ENCODE measurements at regions not wholly inside any gene's neighbourhood (a gene's known extent, or its start where the extent isn't known, plus 50 kb on each side); places are given as distances from the start of the nearest gene placed in this dataset.

DNA sequence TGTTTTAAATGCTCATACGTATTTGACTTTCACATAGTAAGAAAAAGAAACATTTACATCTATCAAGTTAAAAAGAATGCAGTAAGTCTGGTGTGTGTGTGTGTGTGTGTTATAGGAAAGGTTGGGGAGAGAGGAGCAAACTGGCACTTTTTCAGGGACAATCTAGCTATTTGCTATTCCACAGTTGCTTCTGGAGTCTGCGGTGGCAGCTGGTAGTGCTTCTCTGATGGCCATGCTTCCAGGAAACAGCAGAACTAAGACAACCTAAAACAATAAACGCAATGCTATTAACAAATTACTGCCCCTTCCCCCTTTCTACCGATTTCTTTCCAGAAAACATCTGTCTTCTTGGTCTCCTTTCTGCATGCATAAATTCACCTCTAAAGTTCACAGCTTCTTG lies 70.0 kb upstream of the CDH10 start:
- DNase-seq (ENCODE audit: low spot score): no peak

DNA sequence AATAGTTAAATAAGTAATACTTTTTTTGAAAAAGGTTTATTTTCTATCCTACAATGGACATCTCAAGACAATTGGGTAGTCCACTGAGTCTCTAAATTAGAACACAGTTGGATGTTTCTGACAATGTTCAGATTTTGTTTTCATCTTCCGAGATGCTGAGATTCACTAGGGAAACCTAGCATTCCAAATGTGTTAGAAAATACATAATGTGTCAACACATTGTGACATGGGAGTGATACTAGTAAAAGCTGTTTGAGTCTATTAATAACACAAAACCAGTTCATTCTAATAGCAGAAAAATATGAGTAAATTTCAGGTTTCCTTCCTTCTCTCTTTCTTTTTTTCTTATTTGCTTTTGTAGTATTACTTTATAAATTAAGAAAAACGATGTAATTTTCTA lies 68.2 kb upstream of the CDH10 start:
- DNase-seq (ENCODE audit: low spot score): no peak

DNA sequence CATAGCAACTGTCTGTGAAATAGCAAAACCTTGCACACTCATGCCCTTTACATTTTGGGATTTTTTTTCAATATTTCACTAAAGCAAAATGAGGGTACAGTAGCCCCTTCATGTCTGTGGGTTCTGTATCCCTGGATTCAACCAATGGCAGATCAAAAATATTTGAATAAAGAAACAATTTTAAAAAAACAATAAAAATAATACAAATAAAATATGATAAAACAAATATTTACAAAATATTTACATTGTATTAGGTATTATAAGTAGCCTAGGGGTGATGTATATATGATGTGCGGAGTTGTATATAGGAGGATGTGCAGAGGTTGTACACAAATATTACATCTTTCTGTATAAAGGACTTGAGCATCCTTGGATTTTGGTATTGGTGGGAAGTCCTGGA lies 67.3 kb upstream of the CDH10 start:
- DNase-seq (ENCODE audit: low spot score): no peak

DNA sequence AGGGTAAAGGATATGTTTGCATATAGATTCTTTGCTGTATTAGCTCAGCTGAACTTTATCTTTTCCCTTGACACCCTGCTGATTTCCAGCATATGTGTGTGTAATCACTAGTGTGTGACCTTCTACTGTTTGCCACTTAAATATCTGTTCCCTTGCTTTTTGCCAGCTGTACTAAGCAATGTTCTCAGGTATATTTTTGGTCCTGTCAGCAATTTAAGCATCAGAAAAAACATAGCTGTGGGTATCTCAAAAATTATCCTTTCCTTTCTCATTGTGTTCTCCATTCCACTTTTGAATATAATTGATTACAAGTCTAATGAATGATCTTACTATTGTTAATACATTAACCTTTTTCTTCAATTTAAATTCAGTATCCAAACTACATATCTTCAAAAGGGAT lies 59.2 kb upstream of the CDH10 start:
- no peak for DNase-seq (ENCODE audit: low spot score)

All from hepatic stellate cell (primary cell).